ENCODE measurements at regions not wholly inside any gene's neighbourhood (a gene's known extent, or its start where the extent isn't known, plus 50 kb on each side); places are given as distances from the start of the nearest gene placed in this dataset.
"Not testable (repeated sequence)": the region's sequence is repeated elsewhere in the genome, so short reads cannot be mapped to it uniquely, and the experiment has no call there.

DNA sequence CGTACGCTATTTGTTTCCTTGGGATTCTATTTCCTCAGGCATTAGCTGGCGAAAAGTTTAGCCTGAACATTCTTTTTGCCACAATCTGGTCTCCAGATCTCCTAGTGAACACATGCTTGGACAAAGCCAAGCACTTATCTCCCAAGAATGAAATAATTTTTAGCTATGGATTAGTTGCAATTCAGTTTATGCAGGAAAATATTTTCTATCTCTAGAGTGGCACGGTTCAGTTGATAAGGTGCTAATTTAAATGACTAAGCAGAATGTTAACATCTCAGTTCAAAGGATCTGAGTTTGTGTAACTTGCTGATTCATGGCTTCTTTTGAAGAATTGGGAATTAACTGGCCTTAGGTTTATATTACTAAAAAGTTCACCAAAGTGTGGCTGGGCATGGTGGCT lies 58.1 kb upstream of the JADE1 start:
- ChIA-PET CTCF (ENCODE audit: low intra/inter-chr PET ratio, low total read pairs) (no interaction called here), POLR2A (no interaction called here)
- Histone ChIP-seq H4K20me1 (ENCODE audit: insufficient read depth, low read length) (no peaks in the 10 kb centered on the region), H3K4me3 (replicated peaks in 1 of 3; ENCODE audit: insufficient read depth in 1 of 3, low read depth in 2 of 3, low read length in 3 of 3) (no peak overlapping the region), H3K27me3 (ENCODE audit: control insufficient read depth in 1 of 2, insufficient read depth in 2 of 2, low read length in 2 of 2) (no peaks in the 10 kb centered on the region), H3K36me3 (replicated peaks in 1 of 2; ENCODE audit: control insufficient read depth in 1 of 2, insufficient read depth in 2 of 2, low read length in 2 of 2) (no peaks in the 10 kb centered on the region), H3K79me2 (ENCODE audit: insufficient read depth, low read length) (no peaks in the 10 kb centered on the region), H2AFZ (ENCODE audit: low read length) (no peak overlapping the region), H3K9me3 (ENCODE audit: low read length) (no peaks in the 10 kb centered on the region), H3K4me2 (ENCODE audit: low read depth, low read length) (no peak overlapping the region), H3K9ac (ENCODE audit: insufficient read depth, low read depth, low read length) (no peak overlapping the region), H3K4me1 (ENCODE audit: insufficient read depth, low read length) (no peaks in the 10 kb centered on the region), H3K27ac (ENCODE audit: extremely low read length, insufficient read depth, low read length) (no peak overlapping the region)
- no peak for ATAC-seq
- no peak for DNase-seq (ENCODE audit: low spot score)
- intact Hi-C loops (cut with micrococcal nuclease; ENCODE audit: unreplicated experiment) = loop anchor here (10.0 kb wide), 1 partner anchor 1257 kb away; no protein-coding TSS in a partner anchor
- no peak for FAIRE-seq
- WGBS (ENCODE audit: low lambda C conversion rate) = 54% methylated on average over 4 of the region's 4 CpGs
- peak; percentile 35 to 40; a peak in 3 of 4 replicates for TF ChIP-seq MAFK (conservative IDR thresholded peaks at IDR 0.05 in 1 of 2, IDR thresholded peaks at IDR 0.05 in 1 of 2; ENCODE audit: low read length in 2 of 2)
- TF ChIP-seq ZBTB38 (CRISPR knock-in tag; IDR thresholded peaks at IDR 0.05) = no peak
- no TSS peak for BruUV-seq (replicated peaks)
- in situ Hi-C loops (cut with HindIII; ENCODE audit: extremely low pct_ligation_motif_present, low pct_unique_long_range_greater_than_20kb) = no loop called here

DNA sequence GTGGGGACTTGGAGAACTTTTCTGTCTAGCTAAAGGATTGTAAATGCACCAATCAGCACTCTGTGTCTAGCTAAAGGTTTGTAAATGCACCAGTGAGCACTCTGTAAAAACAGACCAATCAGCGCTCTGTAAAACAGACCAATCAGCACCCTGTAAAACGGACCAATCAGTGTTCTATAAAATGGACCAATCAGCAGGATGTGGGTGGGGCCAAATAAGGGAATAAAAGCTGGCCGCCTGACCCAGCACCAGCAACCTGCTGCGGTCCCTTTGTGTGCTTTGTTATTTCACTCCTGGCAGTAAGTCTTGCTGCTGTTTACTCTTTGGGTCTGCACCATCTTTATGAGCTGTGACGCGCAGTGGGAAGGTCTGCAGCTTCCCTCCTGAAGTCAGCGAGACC lies 67.8 kb upstream of the JADE1 start:
- TF ChIP-seq NFYB (CRISPR knock-in tag; IDR thresholded peaks at IDR 0.05) = 0 out of 2 replicates have a peak, but pooled peaks have one; percentile 39
- H2AFZ ChIP-seq (ENCODE audit: low read length); H3K4me3 ChIP-seq (replicated peaks in 1 of 3; ENCODE audit: insufficient read depth in 1 of 3, low read depth in 2 of 3, low read length in 3 of 3); POLR2A ChIA-PET; DNase-seq (ENCODE audit: low spot score); H4K20me1 ChIP-seq (ENCODE audit: insufficient read depth, low read length); H3K36me3 ChIP-seq (replicated peaks in 1 of 2; ENCODE audit: control insufficient read depth in 1 of 2, insufficient read depth in 2 of 2, low read length in 2 of 2); H3K9ac ChIP-seq (ENCODE audit: insufficient read depth, low read depth, low read length); H3K4me2 ChIP-seq (ENCODE audit: low read depth, low read length); H3K9me3 ChIP-seq (ENCODE audit: low read length); H3K27ac ChIP-seq (ENCODE audit: extremely low read length, insufficient read depth, low read length); H3K27me3 ChIP-seq (ENCODE audit: control insufficient read depth in 1 of 2, insufficient read depth in 2 of 2, low read length in 2 of 2); FAIRE-seq; ATAC-seq; in situ Hi-C loops (cut with HindIII; ENCODE audit: extremely low pct_ligation_motif_present, low pct_unique_long_range_greater_than_20kb); H3K79me2 ChIP-seq (ENCODE audit: insufficient read depth, low read length); intact Hi-C loops (cut with micrococcal nuclease; ENCODE audit: unreplicated experiment); BruUV-seq (replicated peaks); H3K4me1 ChIP-seq (ENCODE audit: insufficient read depth, low read length); CTCF ChIA-PET (ENCODE audit: low intra/inter-chr PET ratio, low total read pairs): not testable (repeated sequence)
- whole genome bisulfite sequencing (ENCODE audit: low lambda C conversion rate) = 57% methylated on average over 6 of the region's 7 CpGs

Data from HepG2 (cell line).